Inflammatory macrophage (primary cell): ENCODE measurements at regions not wholly inside any gene's neighbourhood (a gene's known extent, or its start where the extent isn't known, plus 50 kb on each side); places are given as distances from the start of the nearest gene placed in this dataset.
"Not testable (repeated sequence)": the region's sequence is repeated elsewhere in the genome, so short reads cannot be mapped to it uniquely, and the experiment has no call there.

Source experiments
- DNase-seq, 2 donors: peaks; one replicate each; pipeline ENCODE4 v3.0.0-alpha.2; 2020 to 2022

GRCh38 chr21:7829411-7829810 is 2692.0 kb upstream of the TPTE start:
- DNase-seq: not testable (repeated sequence)

GRCh38 chr21:7837315-7837714 is 2684.1 kb upstream of the TPTE start:
- not testable (repeated sequence) for DNase-seq

GRCh38 chr21:7853426-7853825 is 2668.0 kb upstream of the TPTE start:
- DNase-seq: not testable (repeated sequence)

DNA sequence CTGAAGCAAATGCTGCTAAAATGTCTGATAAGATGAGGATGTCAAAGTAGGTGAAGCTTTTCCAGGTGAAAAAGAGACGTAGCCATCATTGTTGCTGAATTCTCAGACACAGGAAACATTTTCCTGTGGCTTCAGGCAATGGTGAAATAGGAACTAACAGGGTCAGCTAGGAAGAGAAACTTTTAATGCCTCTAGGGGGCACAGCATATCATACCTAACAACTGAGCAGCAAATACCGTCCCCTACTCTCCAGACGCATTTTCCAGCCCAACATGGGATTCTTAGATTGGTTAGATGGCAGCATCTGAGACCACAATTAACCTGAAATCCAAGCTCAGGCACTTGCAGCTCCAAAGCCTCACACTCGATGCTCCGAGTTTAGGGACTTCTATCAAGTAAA is 2667.5 kb upstream of the TPTE start:
- not testable (repeated sequence) for DNase-seq
